ENCODE measurements at regions not wholly inside any gene's neighbourhood (a gene's known extent, or its start where the extent isn't known, plus 50 kb on each side); places are given as distances from the start of the nearest gene placed in this dataset.

DNA sequence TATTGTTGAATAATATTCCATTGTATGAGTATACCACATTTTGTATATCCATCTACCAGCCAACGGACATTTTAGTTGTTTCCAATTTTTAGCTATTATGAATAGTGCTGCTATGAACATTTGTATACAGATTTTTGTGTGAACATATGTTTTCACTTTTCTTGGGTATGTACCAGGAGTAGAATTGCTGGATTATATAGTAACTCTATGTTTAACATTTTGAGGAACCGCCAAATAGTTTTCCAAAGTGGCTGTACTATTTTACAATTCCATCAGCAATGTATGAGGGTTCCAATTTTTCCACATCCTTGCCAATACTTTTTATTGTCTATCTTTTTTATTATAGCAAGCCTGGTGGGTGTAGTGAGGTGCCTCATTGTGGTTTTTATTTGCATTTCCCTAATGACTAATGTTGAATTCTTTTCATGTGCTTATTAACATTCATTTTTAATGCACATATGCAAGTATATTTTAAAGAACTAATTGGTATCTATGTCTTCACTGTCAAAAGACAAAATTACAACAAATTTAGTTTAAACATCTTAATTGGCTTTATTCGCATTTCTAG is 77.5 kb upstream of the PIAS1 start:
- no peak for TF ChIP-seq POLR2AphosphoS5 (IDR thresholded peaks at IDR 0.05; ENCODE audit: low read depth)
- no peak for TF ChIP-seq CTCF (conservative IDR thresholded peaks at IDR 0.05; ENCODE audit: low read depth in 2 of 2)
- no peak for TF ChIP-seq EZH2phosphoT487 (IDR thresholded peaks at IDR 0.05; ENCODE audit: unreplicated experiment)
- no peak for TF ChIP-seq REST (IDR thresholded peaks at IDR 0.05; ENCODE audit: unreplicated experiment)
- TF ChIP-seq, protein P1, sequence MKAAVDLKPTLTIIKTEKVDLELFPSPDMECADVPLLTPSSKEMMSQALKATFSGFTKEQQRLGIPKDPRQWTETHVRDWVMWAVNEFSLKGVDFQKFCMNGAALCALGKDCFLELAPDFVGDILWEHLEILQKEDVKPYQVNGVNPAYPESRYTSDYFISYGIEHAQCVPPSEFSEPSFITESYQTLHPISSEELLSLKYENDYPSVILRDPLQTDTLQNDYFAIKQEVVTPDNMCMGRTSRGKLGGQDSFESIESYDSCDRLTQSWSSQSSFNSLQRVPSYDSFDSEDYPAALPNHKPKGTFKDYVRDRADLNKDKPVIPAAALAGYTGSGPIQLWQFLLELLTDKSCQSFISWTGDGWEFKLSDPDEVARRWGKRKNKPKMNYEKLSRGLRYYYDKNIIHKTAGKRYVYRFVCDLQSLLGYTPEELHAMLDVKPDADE (IDR thresholded peaks at IDR 0.05), result no peak
- no peak for TF ChIP-seq NANOG (IDR thresholded peaks at IDR 0.05; ENCODE audit: borderline replicate concordance)
- TF ChIP-seq EZH2 (IDR thresholded peaks at IDR 0.05; ENCODE audit: low read depth, unreplicated experiment), result no peak
